Ascending aorta (tissue), 2 donors: ENCODE measurements at regions not wholly inside any gene's neighbourhood (a gene's known extent, or its start where the extent isn't known, plus 50 kb on each side); places are given as distances from the start of the nearest gene placed in this dataset.
A peak's percentile ranks its signal among the peaks of the same experiment; 100 is the strongest.
"Not testable (repeated sequence)": the region's sequence is repeated elsewhere in the genome, so short reads cannot be mapped to it uniquely, and the experiment has no call there.

ENCODE experiments used
- DNase-seq, 2 donors: peaks; one replicate each; pipeline ENCODE4 v3.0.0-alpha.2; 2019; ENCODE audit warnings: low spot score in 2 of 2
- H3K27ac ChIP-seq, 2 donors: fragments of 200-600 bp; sonication (generic); one replicate each; pipeline ENCODE4 v1.5.1; 2016 to 2017; ENCODE audit warnings: mild to moderate bottlenecking in 1 of 2
- H3K27me3 ChIP-seq: fragments of 200-600 bp; sonication (generic); one replicate; pipeline ENCODE4 v1.5.1; 2017
- H3K36me3 ChIP-seq, 2 donors: fragments of 200-600 bp; sonication (generic); one replicate each; pipeline ENCODE4 v1.5.1; 2016
- H3K4me1 ChIP-seq, 2 donors: fragments of 200-600 bp; sonication (generic); one replicate each; pipeline ENCODE4 v1.5.1; 2016 to 2017; ENCODE audit warnings: mild to moderate bottlenecking in 1 of 2
- H3K4me3 ChIP-seq, 2 donors: fragments of 200-600 bp; sonication (generic); one replicate each; pipeline ENCODE4 v1.5.1; 2016 to 2017; ENCODE audit warnings: mild to moderate bottlenecking in 1 of 2
- H3K9me3 ChIP-seq, 2 donors: fragments of 200-600 bp; sonication (generic); one replicate each; pipeline ENCODE4 v1.5.1; 2016
- CTCF ChIP-seq, 3 experiments: fragments of 200-600 bp in 2 of 3; fragments of 450-650 bp in 1 of 3; sonication (generic) in 2 of 3; IDR thresholded peaks; one replicate each; pipeline ENCODE4 v1.5.1; 2016 to 2019; ENCODE audit warnings: antibody characterized with exemption in 3 of 3, mild to moderate bottlenecking in 1 of 3, moderate library complexity in 1 of 3
- intact Hi-C: fragments of 100-400 bp; cut with DNase I; formaldehyde crosslinking; loops from one replicate; pipeline ENCODE4 v1.15.1; 2023

GRCh38 chr1:234795007-234795406 lies 185.0 kb upstream of the IRF2BP2 start:
- H3K27ac ChIP-seq, H3K4me1 ChIP-seq, H3K9me3 ChIP-seq, H3K36me3 ChIP-seq, H3K27me3 ChIP-seq, intact Hi-C loops, DNase-seq, H3K4me3 ChIP-seq: not testable (repeated sequence)

- H3K27ac ChIP-seq, DNase-seq, H3K36me3 ChIP-seq, intact Hi-C loops, H3K27me3 ChIP-seq, H3K9me3 ChIP-seq, H3K4me1 ChIP-seq, H3K4me3 ChIP-seq: not testable (repeated sequence)
Measured at GRCh38 chr1:234794452-234794851, 184.5 kb upstream of the IRF2BP2 start.

- H3K4me3 ChIP-seq, H3K27me3 ChIP-seq, H3K4me1 ChIP-seq, intact Hi-C loops, H3K27ac ChIP-seq, H3K36me3 ChIP-seq, DNase-seq, H3K9me3 ChIP-seq: not testable (repeated sequence)
Measured at GRCh38 chr1:234793924-234794323, 183.9 kb upstream of the IRF2BP2 start.

- H3K27me3 ChIP-seq, H3K4me1 ChIP-seq, H3K27ac ChIP-seq, intact Hi-C loops, H3K4me3 ChIP-seq, H3K36me3 ChIP-seq, H3K9me3 ChIP-seq: not testable (repeated sequence)
- DNase-seq = peak in 1 of 2 donors; percentile 11
Measured at GRCh38 chr1:234792221-234792864, 182.4 kb upstream of the IRF2BP2 start.

- H3K27ac ChIP-seq, DNase-seq, intact Hi-C loops, H3K4me1 ChIP-seq, H3K4me3 ChIP-seq, H3K9me3 ChIP-seq, H3K27me3 ChIP-seq, H3K36me3 ChIP-seq: not testable (repeated sequence)
Measured at GRCh38 chr1:234791615-234792014, 181.6 kb upstream of the IRF2BP2 start.

- H3K27me3 ChIP-seq, H3K9me3 ChIP-seq, H3K4me1 ChIP-seq, H3K36me3 ChIP-seq, DNase-seq, intact Hi-C loops, H3K4me3 ChIP-seq, H3K27ac ChIP-seq: not testable (repeated sequence)
Measured at GRCh38 chr1:234790333-234790732, 180.4 kb upstream of the IRF2BP2 start.

- H3K36me3 ChIP-seq, H3K27ac ChIP-seq, H3K9me3 ChIP-seq, intact Hi-C loops, H3K4me1 ChIP-seq, H3K27me3 ChIP-seq, H3K4me3 ChIP-seq: not testable (repeated sequence)
- peak in 1 of 2 donors; percentile 31 for DNase-seq
Measured at GRCh38 chr1:234787011-234787584, 177.1 kb upstream of the IRF2BP2 start.

- intact Hi-C loops = not testable (repeated sequence)
Measured at GRCh38 chr1:234785922-234786321, 175.9 kb upstream of the IRF2BP2 start.

GRCh38 chr1:234785471-234785919 lies 175.5 kb upstream of the IRF2BP2 start:
- peak in 1 of 2 donors; percentile 34 for DNase-seq
- H3K4me3 ChIP-seq, intact Hi-C loops, H3K4me1 ChIP-seq, H3K36me3 ChIP-seq, H3K9me3 ChIP-seq, H3K27me3 ChIP-seq, H3K27ac ChIP-seq: not testable (repeated sequence)

More at GRCh38 chr1:234785922-234786321, 175.9 kb upstream of the IRF2BP2 start:
- not testable (repeated sequence) for H3K4me3 ChIP-seq, H3K27me3 ChIP-seq, H3K9me3 ChIP-seq, H3K27ac ChIP-seq, H3K36me3 ChIP-seq, H3K4me1 ChIP-seq, DNase-seq

GRCh38 chr1:234784108-234784507 lies 174.1 kb upstream of the IRF2BP2 start:
- H3K36me3 ChIP-seq, H3K4me3 ChIP-seq, H3K27ac ChIP-seq, H3K9me3 ChIP-seq, DNase-seq, H3K4me1 ChIP-seq, H3K27me3 ChIP-seq, intact Hi-C loops: not testable (repeated sequence)

GRCh38 chr1:234782791-234783190 lies 172.8 kb upstream of the IRF2BP2 start:
- intact Hi-C loops = no loop called here
- TF ChIP-seq CTCF (IDR thresholded peaks at IDR 0.05) = no peak
- Histone ChIP-seq H3K4me3 (no peak overlapping the region), H3K36me3 (no peaks in the 10 kb centered on the region), H3K9me3 (no peaks in the 10 kb centered on the region), H3K27me3 (no peaks in the 10 kb centered on the region), H3K27ac (no peak overlapping the region), H3K4me1 (no peaks in the 10 kb centered on the region)
- peak in 1 of 2 donors; percentile 64 for DNase-seq
